HL-60 (cell line): ENCODE measurements at regions not wholly inside any gene's neighbourhood (a gene's known extent, or its start where the extent isn't known, plus 50 kb on each side); places are given as distances from the start of the nearest gene placed in this dataset.

Experiments
- DNase-seq, 2 experiments: peaks; one replicate each; pipeline ENCODE4 v3.0.0-alpha.2; 2010 to 2020; ENCODE audit warnings: low read depth in 1 of 2, low spot score in 1 of 2
- H3K27ac ChIP-seq: fragments of 250-450 bp; sonication (Bioruptor Pico); replicated peaks from 2 replicates; pipeline ENCODE4 v1.5.1; 2020; ENCODE audit warnings: mild to moderate bottlenecking, moderate library complexity
- H3K27me3 ChIP-seq: fragments of 250-450 bp; sonication (Bioruptor Pico); 2 replicates; pipeline ENCODE4 v1.5.1; 2021; ENCODE audit warnings: mild to moderate bottlenecking, moderate library complexity; ENCODE audit not compliant: insufficient read depth, poor library complexity, severe bottlenecking
- H3K4me3 ChIP-seq: replicated peaks from 2 replicates; pipeline ENCODE4 v1.5.1; 2011; ENCODE audit warnings: mild to moderate bottlenecking, control low read depth, low read length; ENCODE audit not compliant: insufficient read depth
- CTCF ChIP-seq: IDR thresholded peaks from one replicate; pipeline ENCODE4 v1.5.1; 2011; ENCODE audit warnings: low read length, control low read depth, inconsistent platforms; ENCODE audit not compliant: insufficient read depth
- GABPA ChIP-seq: IDR thresholded peaks from 2 replicates; pipeline ENCODE4 v1.6.1; 2012; ENCODE audit warnings: low read depth
- POLR2AphosphoS5 ChIP-seq: IDR thresholded peaks from 2 replicates; pipeline ENCODE4 v1.6.1; 2012; ENCODE audit warnings: low read depth
- REST ChIP-seq: IDR thresholded peaks from 2 replicates; pipeline ENCODE4 v1.6.1; 2012; ENCODE audit warnings: low read depth; ENCODE audit not compliant: insufficient replicate concordance
- SPI1 ChIP-seq: IDR thresholded peaks from 2 replicates; pipeline ENCODE4 v1.6.1; 2012; ENCODE audit warnings: low read depth, mild to moderate bottlenecking, borderline replicate concordance

- DNase-seq, result no peak
- Histone ChIP-seq H3K27me3 (no peaks in the 10 kb centered on the region), H3K27ac (no peak overlapping the region), H3K4me3 (no peak overlapping the region)
- TF ChIP-seq GABPA (no peak), REST (no peak), POLR2AphosphoS5 (no peak), CTCF (no peak), SPI1 (no peak)
Observed at GRCh38 chr12:20189767-20190166, 178.6 kb upstream of the PDE3A start.

- DNase-seq, result no peak
- Histone ChIP-seq H3K4me3 (no peak overlapping the region), H3K27ac (no peak overlapping the region), H3K27me3 (no peaks in the 10 kb centered on the region)
- no peak for TF ChIP-seq REST
- no peak for TF ChIP-seq GABPA
- no peak for TF ChIP-seq CTCF
Observed at GRCh38 chr12:20194171-20194570, 174.2 kb upstream of the PDE3A start.

- DNase-seq, result no peak
- no peak for TF ChIP-seq CTCF
- no peak for TF ChIP-seq GABPA
- peak; percentile 79 for TF ChIP-seq SPI1
- no peak overlapping the region for H3K4me3 ChIP-seq
- H3K27me3 ChIP-seq, result no peaks in the 10 kb centered on the region
- H3K27ac ChIP-seq, result no peak overlapping the region
Observed at GRCh38 chr12:20196767-20197166, 171.6 kb upstream of the PDE3A start.

GRCh38 chr12:20197411-20197810 lies 170.9 kb upstream of the PDE3A start:
- no peak for DNase-seq
- no peak overlapping the region for H3K27ac ChIP-seq
- TF ChIP-seq POLR2AphosphoS5 (no peak), GABPA (no peak), CTCF (no peak), SPI1 (no peak), REST (no peak)
- H3K27me3 ChIP-seq, result no peaks in the 10 kb centered on the region
- H3K4me3 ChIP-seq, result no peak overlapping the region
